ENCODE measurements at regions not wholly inside any gene's neighbourhood (a gene's known extent, or its start where the extent isn't known, plus 50 kb on each side); places are given as distances from the start of the nearest gene placed in this dataset.

DNA sequence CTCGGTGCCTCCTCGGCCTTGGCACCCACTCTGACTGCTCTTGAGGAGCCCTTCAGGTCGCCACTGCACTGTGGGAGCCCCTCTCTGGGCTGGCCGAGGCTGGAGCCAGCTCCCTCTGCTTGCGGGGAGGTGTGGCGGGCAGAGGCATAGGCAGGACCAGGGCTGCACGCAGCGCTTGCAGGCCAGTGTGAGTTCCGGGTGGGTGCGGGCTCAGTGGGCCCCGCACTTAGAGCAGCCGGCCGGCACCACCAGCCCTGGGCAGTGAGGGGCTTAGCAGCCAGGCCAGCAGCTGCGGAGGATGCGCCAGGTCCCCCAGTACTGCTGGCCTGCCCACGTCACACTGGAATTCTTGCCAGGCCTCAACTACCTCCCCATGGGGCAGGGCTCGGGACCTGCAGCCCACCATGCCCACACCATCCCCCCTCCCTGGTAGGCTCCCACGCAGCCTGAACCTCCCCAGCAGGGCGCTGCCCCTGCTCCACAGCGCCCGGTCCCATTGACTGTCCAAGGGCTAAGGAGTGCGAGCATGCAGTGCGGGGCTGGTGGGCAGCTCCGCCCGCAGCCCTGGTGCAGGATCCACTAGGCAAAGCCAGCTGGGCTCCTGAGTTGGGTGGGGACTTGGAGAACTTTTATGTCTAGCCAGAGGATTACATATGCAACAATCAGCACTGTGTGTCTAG, 602.9 kb upstream of the ST8SIA4 start:
- TF ChIP-seq, protein P1, sequence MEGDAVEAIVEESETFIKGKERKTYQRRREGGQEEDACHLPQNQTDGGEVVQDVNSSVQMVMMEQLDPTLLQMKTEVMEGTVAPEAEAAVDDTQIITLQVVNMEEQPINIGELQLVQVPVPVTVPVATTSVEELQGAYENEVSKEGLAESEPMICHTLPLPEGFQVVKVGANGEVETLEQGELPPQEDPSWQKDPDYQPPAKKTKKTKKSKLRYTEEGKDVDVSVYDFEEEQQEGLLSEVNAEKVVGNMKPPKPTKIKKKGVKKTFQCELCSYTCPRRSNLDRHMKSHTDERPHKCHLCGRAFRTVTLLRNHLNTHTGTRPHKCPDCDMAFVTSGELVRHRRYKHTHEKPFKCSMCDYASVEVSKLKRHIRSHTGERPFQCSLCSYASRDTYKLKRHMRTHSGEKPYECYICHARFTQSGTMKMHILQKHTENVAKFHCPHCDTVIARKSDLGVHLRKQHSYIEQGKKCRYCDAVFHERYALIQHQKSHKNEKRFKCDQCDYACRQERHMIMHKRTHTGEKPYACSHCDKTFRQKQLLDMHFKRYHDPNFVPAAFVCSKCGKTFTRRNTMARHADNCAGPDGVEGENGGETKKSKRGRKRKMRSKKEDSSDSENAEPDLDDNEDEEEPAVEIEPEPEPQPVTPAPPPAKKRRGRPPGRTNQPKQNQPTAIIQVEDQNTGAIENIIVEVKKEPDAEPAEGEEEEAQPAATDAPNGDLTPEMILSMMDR (IDR thresholded peaks at IDR 0.05) = no peak
- TF ChIP-seq POLR2AphosphoS5 (IDR thresholded peaks at IDR 0.05; ENCODE audit: low read depth, low read length) (no peak), TCF7L2 (IDR thresholded peaks at IDR 0.05; ENCODE audit: low read depth, low read length) (no peak)
- TF ChIP-seq, protein P2, sequence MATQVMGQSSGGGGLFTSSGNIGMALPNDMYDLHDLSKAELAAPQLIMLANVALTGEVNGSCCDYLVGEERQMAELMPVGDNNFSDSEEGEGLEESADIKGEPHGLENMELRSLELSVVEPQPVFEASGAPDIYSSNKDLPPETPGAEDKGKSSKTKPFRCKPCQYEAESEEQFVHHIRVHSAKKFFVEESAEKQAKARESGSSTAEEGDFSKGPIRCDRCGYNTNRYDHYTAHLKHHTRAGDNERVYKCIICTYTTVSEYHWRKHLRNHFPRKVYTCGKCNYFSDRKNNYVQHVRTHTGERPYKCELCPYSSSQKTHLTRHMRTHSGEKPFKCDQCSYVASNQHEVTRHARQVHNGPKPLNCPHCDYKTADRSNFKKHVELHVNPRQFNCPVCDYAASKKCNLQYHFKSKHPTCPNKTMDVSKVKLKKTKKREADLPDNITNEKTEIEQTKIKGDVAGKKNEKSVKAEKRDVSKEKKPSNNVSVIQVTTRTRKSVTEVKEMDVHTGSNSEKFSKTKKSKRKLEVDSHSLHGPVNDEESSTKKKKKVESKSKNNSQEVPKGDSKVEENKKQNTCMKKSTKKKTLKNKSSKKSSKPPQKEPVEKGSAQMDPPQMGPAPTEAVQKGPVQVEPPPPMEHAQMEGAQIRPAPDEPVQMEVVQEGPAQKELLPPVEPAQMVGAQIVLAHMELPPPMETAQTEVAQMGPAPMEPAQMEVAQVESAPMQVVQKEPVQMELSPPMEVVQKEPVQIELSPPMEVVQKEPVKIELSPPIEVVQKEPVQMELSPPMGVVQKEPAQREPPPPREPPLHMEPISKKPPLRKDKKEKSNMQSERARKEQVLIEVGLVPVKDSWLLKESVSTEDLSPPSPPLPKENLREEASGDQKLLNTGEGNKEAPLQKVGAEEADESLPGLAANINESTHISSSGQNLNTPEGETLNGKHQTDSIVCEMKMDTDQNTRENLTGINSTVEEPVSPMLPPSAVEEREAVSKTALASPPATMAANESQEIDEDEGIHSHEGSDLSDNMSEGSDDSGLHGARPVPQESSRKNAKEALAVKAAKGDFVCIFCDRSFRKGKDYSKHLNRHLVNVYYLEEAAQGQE (IDR thresholded peaks at IDR 0.05; ENCODE audit: insufficient read depth in 1 of 2, low read depth in 2 of 2, low read length in 1 of 2) = no peak
